Fibroblast of pulmonary artery (primary cell): ENCODE measurements at regions not wholly inside any gene's neighbourhood (a gene's known extent, or its start where the extent isn't known, plus 50 kb on each side); places are given as distances from the start of the nearest gene placed in this dataset.
A peak's percentile ranks its signal among the peaks of the same experiment; 100 is the strongest.
"Not testable (repeated sequence)": the region's sequence is repeated elsewhere in the genome, so short reads cannot be mapped to it uniquely, and the experiment has no call there.

ENCODE experiments used
- DNase-seq: peaks from one replicate; pipeline ENCODE4 v3.0.0-alpha.2; 2010; ENCODE audit warnings: low read depth
- H3K4me3 ChIP-seq: replicated peaks from 2 replicates; pipeline ENCODE4 v1.5.1; 2011; ENCODE audit warnings: low read depth, mild to moderate bottlenecking, control low read depth, low read length, moderate library complexity
- TF ChIP-seq, protein P1 (sequence below): IDR thresholded peaks from 2 replicates; pipeline ENCODE4 v1.5.1; 2011; ENCODE audit warnings: mild to moderate bottlenecking, control low read depth, low read length, inconsistent platforms; ENCODE audit errors: missing control alignments

DNA sequence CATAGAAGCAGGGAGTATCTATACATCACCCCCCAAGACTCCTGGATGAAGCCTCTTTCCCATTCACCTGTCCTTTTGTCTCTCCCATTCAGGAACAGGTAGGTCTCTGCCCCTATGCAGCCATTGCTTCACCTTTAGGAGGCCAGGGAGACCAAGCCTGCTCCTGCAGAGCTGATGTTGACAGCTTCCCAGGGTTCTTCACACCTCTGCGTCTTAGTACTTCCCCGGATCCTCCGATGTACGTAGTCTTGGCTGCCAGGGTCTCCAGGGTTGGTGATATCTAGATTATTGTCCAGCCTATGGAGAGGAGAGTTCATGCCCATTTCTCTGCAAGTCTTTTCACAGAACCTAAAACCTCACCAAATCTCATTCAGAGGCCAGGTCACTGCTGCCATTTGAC lies 365.7 kb upstream of the KLF6 start:
- no peak overlapping the region for H3K4me3 ChIP-seq
- no peak for DNase-seq
- TF ChIP-seq, protein P1, sequence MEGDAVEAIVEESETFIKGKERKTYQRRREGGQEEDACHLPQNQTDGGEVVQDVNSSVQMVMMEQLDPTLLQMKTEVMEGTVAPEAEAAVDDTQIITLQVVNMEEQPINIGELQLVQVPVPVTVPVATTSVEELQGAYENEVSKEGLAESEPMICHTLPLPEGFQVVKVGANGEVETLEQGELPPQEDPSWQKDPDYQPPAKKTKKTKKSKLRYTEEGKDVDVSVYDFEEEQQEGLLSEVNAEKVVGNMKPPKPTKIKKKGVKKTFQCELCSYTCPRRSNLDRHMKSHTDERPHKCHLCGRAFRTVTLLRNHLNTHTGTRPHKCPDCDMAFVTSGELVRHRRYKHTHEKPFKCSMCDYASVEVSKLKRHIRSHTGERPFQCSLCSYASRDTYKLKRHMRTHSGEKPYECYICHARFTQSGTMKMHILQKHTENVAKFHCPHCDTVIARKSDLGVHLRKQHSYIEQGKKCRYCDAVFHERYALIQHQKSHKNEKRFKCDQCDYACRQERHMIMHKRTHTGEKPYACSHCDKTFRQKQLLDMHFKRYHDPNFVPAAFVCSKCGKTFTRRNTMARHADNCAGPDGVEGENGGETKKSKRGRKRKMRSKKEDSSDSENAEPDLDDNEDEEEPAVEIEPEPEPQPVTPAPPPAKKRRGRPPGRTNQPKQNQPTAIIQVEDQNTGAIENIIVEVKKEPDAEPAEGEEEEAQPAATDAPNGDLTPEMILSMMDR, result no peak

DNA sequence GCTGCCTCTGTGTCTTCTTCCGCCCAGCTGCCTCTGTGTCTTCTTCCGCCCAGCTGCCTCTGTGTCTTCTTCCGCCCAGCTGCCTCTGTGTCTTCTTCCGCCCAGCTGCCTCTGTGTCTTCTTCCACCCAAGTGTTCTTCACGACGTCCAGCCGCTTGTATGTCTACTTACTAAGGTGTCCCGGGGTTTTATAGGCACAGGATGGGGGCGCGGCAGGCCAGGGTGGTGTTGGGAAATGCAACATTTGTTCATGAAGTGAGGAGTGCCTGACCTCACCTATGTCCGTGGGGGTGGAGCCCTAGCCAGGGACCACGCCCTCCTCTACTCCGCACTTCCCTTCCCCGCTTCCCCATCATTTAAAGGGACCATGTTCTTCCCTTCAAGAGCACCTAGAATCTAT lies 364.5 kb upstream of the KLF6 start:
- DNase-seq, H3K4me3 ChIP-seq: not testable (repeated sequence)

DNA sequence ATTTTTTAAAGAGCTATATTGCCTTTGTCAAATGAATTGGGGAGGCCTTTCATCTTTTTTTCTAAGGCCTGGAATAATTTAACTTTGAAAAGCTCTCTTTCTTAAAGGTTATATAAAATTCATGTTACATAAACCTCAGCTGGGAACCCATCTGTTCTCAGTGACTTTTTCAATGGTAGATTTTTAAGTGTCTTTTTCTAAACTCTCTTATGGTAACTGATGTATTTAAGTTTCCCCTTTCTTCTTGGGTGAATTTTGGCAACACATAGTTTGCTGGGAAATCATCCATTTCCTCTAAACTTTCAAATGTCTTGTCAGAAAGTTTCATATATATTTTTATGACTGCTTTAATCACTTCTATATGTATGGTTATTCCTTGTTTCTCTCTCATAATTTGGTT lies 362.2 kb upstream of the KLF6 start:
- no peak for DNase-seq
- no peak overlapping the region for H3K4me3 ChIP-seq
- TF ChIP-seq, protein P1, result no peak

DNA sequence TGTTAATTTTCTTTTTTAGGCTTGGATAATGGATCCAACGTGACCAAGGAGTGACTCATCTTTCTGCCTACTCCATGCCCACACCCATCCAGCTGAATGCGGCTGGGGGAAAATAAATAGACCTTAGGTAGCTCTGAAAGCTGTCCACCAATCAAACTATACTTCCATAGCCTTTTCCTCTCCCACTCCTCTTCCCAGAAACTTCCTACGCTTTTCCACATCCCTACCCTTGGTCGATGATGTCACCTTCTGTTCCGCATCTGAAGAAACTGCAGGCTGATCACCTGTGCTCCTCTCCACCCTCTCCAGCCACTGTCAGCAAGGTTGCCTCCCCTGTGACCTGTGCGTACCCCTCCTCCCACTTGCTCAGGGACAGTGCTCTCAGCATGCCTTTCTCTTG lies 359.8 kb upstream of the KLF6 start:
- TF ChIP-seq, protein P1, result no peak
- no peak overlapping the region for H3K4me3 ChIP-seq
- DNase-seq, result peak; percentile 8

- H3K4me3 ChIP-seq, result no peak overlapping the region
- DNase-seq, result peak; percentile 59
- TF ChIP-seq, protein P1, result no peak
Measured at GRCh38 chr10:4141471-4141870, 356.5 kb upstream of the KLF6 start.

GRCh38 chr10:4138146-4138721 lies 353.2 kb upstream of the KLF6 start:
- peak; percentile 14 for DNase-seq
- no peak overlapping the region for H3K4me3 ChIP-seq
- TF ChIP-seq, protein P1, result no peak

GRCh38 chr10:4137299-4137698 lies 352.3 kb upstream of the KLF6 start:
- no peak for DNase-seq
- H3K4me3 ChIP-seq, result no peak overlapping the region
- TF ChIP-seq, protein P1, result no peak
